ENCODE measurements at regions not wholly inside any gene's neighbourhood (a gene's known extent, or its start where the extent isn't known, plus 50 kb on each side); places are given as distances from the start of the nearest gene placed in this dataset.
"Not testable (repeated sequence)": the region's sequence is repeated elsewhere in the genome, so short reads cannot be mapped to it uniquely, and the experiment has no call there.

- peaks cover 0 to 5% (median 0%) of the 10 kb centered on the region in 5 donors for H3K9me3 ChIP-seq (ENCODE audit: control insufficient read depth in 5 of 5, low read length in 5 of 5)
- no peaks in the 10 kb centered on the region for H3K27me3 ChIP-seq (ENCODE audit: control insufficient read depth in 5 of 5, insufficient read depth in 4 of 5, low read length in 5 of 5)
- no peaks in the 10 kb centered on the region for H3K36me3 ChIP-seq (ENCODE audit: control insufficient read depth in 5 of 5, insufficient read depth in 5 of 5, low read length in 5 of 5)
- no peak overlapping the region for H3K27ac ChIP-seq (ENCODE audit: low read depth, low read length)
- H3K4me1 ChIP-seq (ENCODE audit: control insufficient read depth in 5 of 5, insufficient read depth in 5 of 5, low read length in 5 of 5): no peaks in the 10 kb centered on the region
- no peak overlapping the region for H3K9ac ChIP-seq (ENCODE audit: low read length in 5 of 5)
- no peak overlapping the region for H3K4me3 ChIP-seq (ENCODE audit: low read depth in 1 of 5, low read length in 5 of 5)
Measured at GRCh38 chr4:11821772-11822430, 393.2 kb upstream of the HS3ST1 start.

- H3K36me3 ChIP-seq (ENCODE audit: control insufficient read depth in 5 of 5, insufficient read depth in 5 of 5, low read length in 5 of 5): no peaks in the 10 kb centered on the region
- H3K4me3 ChIP-seq (ENCODE audit: low read depth in 1 of 5, low read length in 5 of 5): no peak overlapping the region
- no peak overlapping the region for H3K9ac ChIP-seq (ENCODE audit: low read length in 5 of 5)
- no peak overlapping the region for H3K27ac ChIP-seq (ENCODE audit: low read depth, low read length)
- no peaks in the 10 kb centered on the region for H3K27me3 ChIP-seq (ENCODE audit: control insufficient read depth in 5 of 5, insufficient read depth in 4 of 5, low read length in 5 of 5)
- H3K4me1 ChIP-seq (ENCODE audit: control insufficient read depth in 5 of 5, insufficient read depth in 5 of 5, low read length in 5 of 5): peaks cover 0 to 6% (median 3%) of the 10 kb centered on the region in 5 donors
- H3K9me3 ChIP-seq (ENCODE audit: control insufficient read depth in 5 of 5, low read length in 5 of 5): no peaks in the 10 kb centered on the region
Measured at GRCh38 chr4:11817088-11817487, 388.4 kb upstream of the HS3ST1 start.

- peaks cover 0 to 6% (median 3%) of the 10 kb centered on the region in 5 donors for H3K4me1 ChIP-seq (ENCODE audit: control insufficient read depth in 5 of 5, insufficient read depth in 5 of 5, low read length in 5 of 5)
- H3K9ac ChIP-seq (ENCODE audit: low read length in 5 of 5): no peak overlapping the region
- H3K36me3 ChIP-seq (ENCODE audit: control insufficient read depth in 5 of 5, insufficient read depth in 5 of 5, low read length in 5 of 5): no peaks in the 10 kb centered on the region
- no peak overlapping the region for H3K27ac ChIP-seq (ENCODE audit: low read depth, low read length)
- no peaks in the 10 kb centered on the region for H3K27me3 ChIP-seq (ENCODE audit: control insufficient read depth in 5 of 5, insufficient read depth in 4 of 5, low read length in 5 of 5)
- H3K9me3 ChIP-seq (ENCODE audit: control insufficient read depth in 5 of 5, low read length in 5 of 5): no peaks in the 10 kb centered on the region
- H3K4me3 ChIP-seq (ENCODE audit: low read depth in 1 of 5, low read length in 5 of 5): no peak overlapping the region
Measured at GRCh38 chr4:11814758-11815157, 386.1 kb upstream of the HS3ST1 start.

- Histone ChIP-seq H3K9me3 (ENCODE audit: control insufficient read depth in 5 of 5, low read length in 5 of 5) (no peaks in the 10 kb centered on the region), H3K27me3 (ENCODE audit: control insufficient read depth in 5 of 5, insufficient read depth in 4 of 5, low read length in 5 of 5) (no peaks in the 10 kb centered on the region), H3K9ac (ENCODE audit: low read length in 5 of 5) (no peak overlapping the region), H3K4me1 (ENCODE audit: control insufficient read depth in 5 of 5, insufficient read depth in 5 of 5, low read length in 5 of 5) (peaks cover 0 to 6% (median 3%) of the 10 kb centered on the region in 5 donors), H3K27ac (ENCODE audit: low read depth, low read length) (no peak overlapping the region), H3K4me3 (ENCODE audit: low read depth in 1 of 5, low read length in 5 of 5) (no peak overlapping the region), H3K36me3 (ENCODE audit: control insufficient read depth in 5 of 5, insufficient read depth in 5 of 5, low read length in 5 of 5) (no peaks in the 10 kb centered on the region)
Measured at GRCh38 chr4:11813951-11814446, 385.3 kb upstream of the HS3ST1 start.

GRCh38 chr4:11811521-11811920 lies 382.8 kb upstream of the HS3ST1 start:
- not testable (repeated sequence) for H3K27me3 ChIP-seq (ENCODE audit: control insufficient read depth in 5 of 5, insufficient read depth in 4 of 5, low read length in 5 of 5)

GRCh38 chr4:11805842-11806241 lies 377.1 kb upstream of the HS3ST1 start:
- H3K36me3 ChIP-seq (ENCODE audit: control insufficient read depth in 5 of 5, insufficient read depth in 5 of 5, low read length in 5 of 5): no peaks in the 10 kb centered on the region
- H3K4me1 ChIP-seq (ENCODE audit: control insufficient read depth in 5 of 5, insufficient read depth in 5 of 5, low read length in 5 of 5): no peaks in the 10 kb centered on the region
- no peak overlapping the region for H3K27ac ChIP-seq (ENCODE audit: low read depth, low read length)
- no peak overlapping the region for H3K9ac ChIP-seq (ENCODE audit: low read length in 5 of 5)
- no peaks in the 10 kb centered on the region for H3K27me3 ChIP-seq (ENCODE audit: control insufficient read depth in 5 of 5, insufficient read depth in 4 of 5, low read length in 5 of 5)
- H3K9me3 ChIP-seq (ENCODE audit: control insufficient read depth in 5 of 5, low read length in 5 of 5): no peaks in the 10 kb centered on the region
- H3K4me3 ChIP-seq (ENCODE audit: low read depth in 1 of 5, low read length in 5 of 5): no peak overlapping the region

More at GRCh38 chr4:11811521-11811920, 382.8 kb upstream of the HS3ST1 start:
- not testable (repeated sequence) for H3K4me3 ChIP-seq (ENCODE audit: low read depth in 1 of 5, low read length in 5 of 5); H3K27ac ChIP-seq (ENCODE audit: low read depth, low read length); H3K9me3 ChIP-seq (ENCODE audit: control insufficient read depth in 5 of 5, low read length in 5 of 5); H3K36me3 ChIP-seq (ENCODE audit: control insufficient read depth in 5 of 5, insufficient read depth in 5 of 5, low read length in 5 of 5); H3K9ac ChIP-seq (ENCODE audit: low read length in 5 of 5); H3K4me1 ChIP-seq (ENCODE audit: control insufficient read depth in 5 of 5, insufficient read depth in 5 of 5, low read length in 5 of 5)

GRCh38 chr4:11801466-11802446 lies 373.1 kb upstream of the HS3ST1 start:
- Histone ChIP-seq H3K27ac (ENCODE audit: low read depth, low read length) (no peak overlapping the region), H3K36me3 (ENCODE audit: control insufficient read depth in 5 of 5, insufficient read depth in 5 of 5, low read length in 5 of 5) (no peaks in the 10 kb centered on the region), H3K4me1 (ENCODE audit: control insufficient read depth in 5 of 5, insufficient read depth in 5 of 5, low read length in 5 of 5) (no peaks in the 10 kb centered on the region)

GRCh38 chr4:11799196-11799595 lies 370.5 kb upstream of the HS3ST1 start:
- Histone ChIP-seq H3K4me1 (ENCODE audit: control insufficient read depth in 5 of 5, insufficient read depth in 5 of 5, low read length in 5 of 5) (no peaks in the 10 kb centered on the region), H3K36me3 (ENCODE audit: control insufficient read depth in 5 of 5, insufficient read depth in 5 of 5, low read length in 5 of 5) (no peaks in the 10 kb centered on the region), H3K9ac (ENCODE audit: low read length in 5 of 5) (no peak overlapping the region), H3K27me3 (ENCODE audit: control insufficient read depth in 5 of 5, insufficient read depth in 4 of 5, low read length in 5 of 5) (no peaks in the 10 kb centered on the region), H3K27ac (ENCODE audit: low read depth, low read length) (no peak overlapping the region), H3K4me3 (ENCODE audit: low read depth in 1 of 5, low read length in 5 of 5) (no peak overlapping the region), H3K9me3 (ENCODE audit: control insufficient read depth in 5 of 5, low read length in 5 of 5) (no peaks in the 10 kb centered on the region)

More at GRCh38 chr4:11801466-11802446, 373.1 kb upstream of the HS3ST1 start:
- Histone ChIP-seq H3K4me3 (ENCODE audit: low read depth in 1 of 5, low read length in 5 of 5) (no peak overlapping the region), H3K9me3 (ENCODE audit: control insufficient read depth in 5 of 5, low read length in 5 of 5) (no peaks in the 10 kb centered on the region), H3K9ac (ENCODE audit: low read length in 5 of 5) (no peak overlapping the region), H3K27me3 (ENCODE audit: control insufficient read depth in 5 of 5, insufficient read depth in 4 of 5, low read length in 5 of 5) (no peaks in the 10 kb centered on the region)

- H3K4me1 ChIP-seq (ENCODE audit: control insufficient read depth in 5 of 5, insufficient read depth in 5 of 5, low read length in 5 of 5): no peaks in the 10 kb centered on the region
- H3K9me3 ChIP-seq (ENCODE audit: control insufficient read depth in 5 of 5, low read length in 5 of 5): peaks cover 0 to 2% (median 0%) of the 10 kb centered on the region in 5 donors
- H3K9ac ChIP-seq (ENCODE audit: low read length in 5 of 5): no peak overlapping the region
- H3K27me3 ChIP-seq (ENCODE audit: control insufficient read depth in 5 of 5, insufficient read depth in 4 of 5, low read length in 5 of 5): no peaks in the 10 kb centered on the region
- H3K36me3 ChIP-seq (ENCODE audit: control insufficient read depth in 5 of 5, insufficient read depth in 5 of 5, low read length in 5 of 5): no peaks in the 10 kb centered on the region
- no peak overlapping the region for H3K27ac ChIP-seq (ENCODE audit: low read depth, low read length)
- no peak overlapping the region for H3K4me3 ChIP-seq (ENCODE audit: low read depth in 1 of 5, low read length in 5 of 5)
Measured at GRCh38 chr4:11791797-11792196, 363.1 kb upstream of the HS3ST1 start.

- no peak overlapping the region for H3K4me3 ChIP-seq (ENCODE audit: low read depth in 1 of 5, low read length in 5 of 5)
- H3K36me3 ChIP-seq (ENCODE audit: control insufficient read depth in 5 of 5, insufficient read depth in 5 of 5, low read length in 5 of 5): no peaks in the 10 kb centered on the region
- H3K27me3 ChIP-seq (ENCODE audit: control insufficient read depth in 5 of 5, insufficient read depth in 4 of 5, low read length in 5 of 5): no peaks in the 10 kb centered on the region
Measured at GRCh38 chr4:11790230-11790629, 361.5 kb upstream of the HS3ST1 start.

More at GRCh38 chr4:11790230-11790629, 361.5 kb upstream of the HS3ST1 start:
- no peak overlapping the region for H3K27ac ChIP-seq (ENCODE audit: low read depth, low read length)
- H3K9ac ChIP-seq (ENCODE audit: low read length in 5 of 5): no peak overlapping the region
- no peaks in the 10 kb centered on the region for H3K4me1 ChIP-seq (ENCODE audit: control insufficient read depth in 5 of 5, insufficient read depth in 5 of 5, low read length in 5 of 5)
- peaks cover 0 to 2% (median 0%) of the 10 kb centered on the region in 5 donors for H3K9me3 ChIP-seq (ENCODE audit: control insufficient read depth in 5 of 5, low read length in 5 of 5)

Measured in subcutaneous abdominal adipose tissue (tissue), 5 donors.